PC-9 (cell line): ENCODE measurements at regions not wholly inside any gene's neighbourhood (a gene's known extent, or its start where the extent isn't known, plus 50 kb on each side); places are given as distances from the start of the nearest gene placed in this dataset.

Source experiments
- BruUV-seq: library from RNA; stranded (reverse); fragments of 400-500 nt; replicated peaks from 2 replicates; lab custom pipeline; 2021; lab: Mats Ljungman, UMichigan
- CTCF ChIA-PET: fragments of 300-600 bp; sonication (Branson Sonifier 250); formaldehyde crosslinking; loops from one replicate; lab custom pipeline; 2022; ENCODE audit warnings: antibody characterized with exemption; lab: Charles Lee
- POLR2A ChIA-PET: fragments of 300-600 bp; sonication (Branson Sonifier 250); formaldehyde crosslinking; loops from one replicate; lab custom pipeline; 2022; ENCODE audit warnings: antibody characterized with exemption; ENCODE audit not compliant: unreplicated experiment; lab: Charles Lee
- DNase-seq, 2 experiments: peaks; one replicate each; pipeline versions ENCODE4 v3.0.0 to v3.0.0-alpha.2; 2015 to 2022; ENCODE audit warnings: mixed read lengths in 1 of 2
- H2AFZ ChIP-seq: fragments of 200-600 bp; sonication (generic); 2 replicates; pipeline ENCODE4 v1.8.1; 2017; ENCODE audit warnings: antibody characterized with exemption
- H3F3A ChIP-seq: fragments of 200-600 bp; sonication (generic); 2 replicates; pipeline ENCODE4 v1.8.1; 2017; ENCODE audit warnings: antibody characterized with exemption, mild to moderate bottlenecking, low read depth; ENCODE audit not compliant: insufficient read depth
- H3K27ac ChIP-seq: fragments of 200-600 bp; sonication (generic); 2 replicates; pipeline ENCODE4 v1.6.1; 2016; ENCODE audit warnings: mixed run types
- H3K27me3 ChIP-seq: fragments of 200-600 bp; sonication (generic); 2 replicates; pipeline ENCODE4 v1.6.1; 2016; ENCODE audit warnings: low read depth, mixed run types; ENCODE audit not compliant: insufficient read depth
- H3K36me3 ChIP-seq: fragments of 200-600 bp; sonication (generic); 2 replicates; pipeline ENCODE4 v1.6.1; 2016; ENCODE audit warnings: low read depth, mixed run types
- H3K4me1 ChIP-seq: fragments of 200-600 bp; sonication (generic); replicated peaks from 2 replicates; pipeline ENCODE4 v1.6.1; 2016; ENCODE audit warnings: mixed run types; ENCODE audit not compliant: insufficient read depth
- H3K4me2 ChIP-seq: fragments of 200-600 bp; sonication (generic); 2 replicates; pipeline ENCODE4 v1.6.1; 2017; ENCODE audit warnings: mixed run types
- H3K4me3 ChIP-seq: fragments of 200-600 bp; sonication (generic); 2 replicates; pipeline ENCODE4 v1.6.1; 2016; ENCODE audit warnings: mixed run types
- H3K79me2 ChIP-seq: fragments of 200-600 bp; sonication (generic); 2 replicates; pipeline ENCODE4 v1.6.1; 2017; ENCODE audit warnings: low read depth, mixed run types
- H3K9me2 ChIP-seq: fragments of 200-600 bp; sonication (generic); 2 replicates; pipeline ENCODE4 v1.8.1; 2017; ENCODE audit warnings: mild to moderate bottlenecking; ENCODE audit not compliant: insufficient read depth
- H3K9me3 ChIP-seq: fragments of 200-600 bp; sonication (generic); 2 replicates; pipeline ENCODE4 v1.8.1; 2016; ENCODE audit warnings: low read depth; ENCODE audit not compliant: insufficient read depth
- H4K20me1 ChIP-seq: fragments of 200-600 bp; sonication (generic); 2 replicates; pipeline ENCODE4 v1.8.1; 2017; ENCODE audit not compliant: insufficient read depth
- EZH2 ChIP-seq: fragments of 200-600 bp; sonication (generic); IDR thresholded peaks from 2 replicates; pipeline ENCODE4 v1.8.0; 2017; ENCODE audit warnings: antibody characterized with exemption, low read depth
- intact Hi-C: fragments of 100-400 bp; cut with micrococcal nuclease; formaldehyde crosslinking; loops from one replicate; pipeline ENCODE4 v1.10.0; 2022; ENCODE audit not compliant: unreplicated experiment
- TF ChIP-seq, protein P1 (sequence below): fragments of 200-600 bp; sonication (generic); conservative IDR thresholded peaks from 2 replicates; pipeline ENCODE4 v1.6.1; 2017; ENCODE audit warnings: mixed run types, antibody characterized with exemption, mild to moderate bottlenecking, moderate library complexity

DNA sequence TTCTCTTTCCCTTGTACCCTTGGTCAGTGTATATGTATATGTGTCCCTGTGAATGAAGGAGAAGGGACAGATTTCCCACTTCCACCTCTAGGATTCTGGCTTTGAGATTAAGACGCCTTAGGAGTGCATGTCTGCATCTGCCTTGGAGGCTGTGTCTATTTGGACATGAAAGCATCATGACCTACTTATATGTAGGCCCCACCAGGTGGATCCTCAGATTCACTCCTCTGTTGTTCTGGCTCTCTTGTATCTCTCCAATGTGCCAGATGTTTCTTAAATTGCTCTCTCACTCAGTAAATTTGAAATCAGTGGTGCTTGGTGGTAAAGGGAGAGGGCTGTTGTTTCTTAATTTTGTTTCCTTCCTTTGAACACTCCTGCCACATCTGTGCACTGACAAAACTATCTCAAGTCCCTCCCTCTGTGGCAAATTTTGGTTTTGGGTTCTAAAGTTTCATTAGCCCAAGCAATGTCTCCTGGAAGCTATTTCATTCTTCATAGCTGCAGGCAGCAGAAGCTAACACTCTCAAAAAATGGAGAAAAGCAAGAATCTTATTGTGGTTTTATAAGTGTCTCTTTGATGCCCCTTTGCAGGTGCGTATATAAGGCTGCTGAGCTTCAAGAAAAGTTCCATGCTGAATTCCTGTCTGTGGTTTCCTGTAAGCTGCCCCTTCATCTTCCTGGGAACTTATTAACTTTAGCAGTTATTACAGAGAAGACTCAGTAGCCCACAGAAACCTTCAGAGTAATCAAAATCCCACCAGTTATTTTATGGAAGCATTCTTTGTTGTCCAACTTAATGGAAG lies 179.7 kb upstream of the SETBP1 start:
- TF ChIP-seq, protein P1, sequence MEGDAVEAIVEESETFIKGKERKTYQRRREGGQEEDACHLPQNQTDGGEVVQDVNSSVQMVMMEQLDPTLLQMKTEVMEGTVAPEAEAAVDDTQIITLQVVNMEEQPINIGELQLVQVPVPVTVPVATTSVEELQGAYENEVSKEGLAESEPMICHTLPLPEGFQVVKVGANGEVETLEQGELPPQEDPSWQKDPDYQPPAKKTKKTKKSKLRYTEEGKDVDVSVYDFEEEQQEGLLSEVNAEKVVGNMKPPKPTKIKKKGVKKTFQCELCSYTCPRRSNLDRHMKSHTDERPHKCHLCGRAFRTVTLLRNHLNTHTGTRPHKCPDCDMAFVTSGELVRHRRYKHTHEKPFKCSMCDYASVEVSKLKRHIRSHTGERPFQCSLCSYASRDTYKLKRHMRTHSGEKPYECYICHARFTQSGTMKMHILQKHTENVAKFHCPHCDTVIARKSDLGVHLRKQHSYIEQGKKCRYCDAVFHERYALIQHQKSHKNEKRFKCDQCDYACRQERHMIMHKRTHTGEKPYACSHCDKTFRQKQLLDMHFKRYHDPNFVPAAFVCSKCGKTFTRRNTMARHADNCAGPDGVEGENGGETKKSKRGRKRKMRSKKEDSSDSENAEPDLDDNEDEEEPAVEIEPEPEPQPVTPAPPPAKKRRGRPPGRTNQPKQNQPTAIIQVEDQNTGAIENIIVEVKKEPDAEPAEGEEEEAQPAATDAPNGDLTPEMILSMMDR, result no peak
- TF ChIP-seq EZH2, result no peak
- no peaks in the 10 kb centered on the region for H3K9me3 ChIP-seq
- no peak for DNase-seq
- no peaks in the 10 kb centered on the region for H3K36me3 ChIP-seq
- no peaks in the 10 kb centered on the region for H3K9me2 ChIP-seq
- no peak overlapping the region for H3K27ac ChIP-seq
- H4K20me1 ChIP-seq, result no peaks in the 10 kb centered on the region
- ChIA-PET CTCF (no interaction called here), POLR2A (no interaction called here)
- intact Hi-C loops, result no loop called here
- no peaks in the 10 kb centered on the region for H3K79me2 ChIP-seq
- H3K4me3 ChIP-seq, result no peak overlapping the region
- no peaks in the 10 kb centered on the region for H3K27me3 ChIP-seq
- no peaks in the 10 kb centered on the region for H3F3A ChIP-seq
- H3K4me2 ChIP-seq, result no peak overlapping the region
- H3K4me1 ChIP-seq, result no peaks in the 10 kb centered on the region
- H2AFZ ChIP-seq, result no peak overlapping the region
- no TSS peak for BruUV-seq

DNA sequence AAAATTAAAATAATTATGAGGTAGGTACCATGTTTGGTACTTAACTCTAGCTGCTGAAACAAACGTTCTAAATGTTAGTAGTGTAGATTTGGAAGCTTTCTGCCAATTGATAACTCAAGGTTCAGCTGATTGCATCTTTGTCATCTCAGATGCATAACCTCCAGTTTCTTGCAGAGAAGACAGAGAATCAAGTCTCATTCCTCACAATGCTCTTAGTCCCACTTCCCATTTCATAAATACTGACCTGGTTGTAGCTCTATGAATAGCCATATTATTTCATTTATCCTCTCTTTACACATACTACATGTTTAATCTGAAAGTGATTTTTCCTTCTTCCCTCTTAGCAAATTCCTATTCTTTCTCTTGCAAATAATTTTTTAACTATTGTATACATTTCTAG lies 178.5 kb upstream of the SETBP1 start:
- no peak overlapping the region for H3K4me2 ChIP-seq
- H3K27ac ChIP-seq, result no peak overlapping the region
- TF ChIP-seq, protein P1, result no peak
- no peak for TF ChIP-seq EZH2
- H3K27me3 ChIP-seq, result no peaks in the 10 kb centered on the region
- H2AFZ ChIP-seq, result no peak overlapping the region
- H4K20me1 ChIP-seq, result no peaks in the 10 kb centered on the region
- ChIA-PET POLR2A (no interaction called here), CTCF (no interaction called here)
- H3K4me3 ChIP-seq, result no peak overlapping the region
- intact Hi-C loops, result no loop called here
- H3K79me2 ChIP-seq, result no peaks in the 10 kb centered on the region
- DNase-seq, result no peak
- H3F3A ChIP-seq, result no peaks in the 10 kb centered on the region
- no peaks in the 10 kb centered on the region for H3K9me3 ChIP-seq
- no peaks in the 10 kb centered on the region for H3K36me3 ChIP-seq
- no TSS peak for BruUV-seq
- H3K9me2 ChIP-seq, result no peaks in the 10 kb centered on the region
- H3K4me1 ChIP-seq, result no peaks in the 10 kb centered on the region

DNA sequence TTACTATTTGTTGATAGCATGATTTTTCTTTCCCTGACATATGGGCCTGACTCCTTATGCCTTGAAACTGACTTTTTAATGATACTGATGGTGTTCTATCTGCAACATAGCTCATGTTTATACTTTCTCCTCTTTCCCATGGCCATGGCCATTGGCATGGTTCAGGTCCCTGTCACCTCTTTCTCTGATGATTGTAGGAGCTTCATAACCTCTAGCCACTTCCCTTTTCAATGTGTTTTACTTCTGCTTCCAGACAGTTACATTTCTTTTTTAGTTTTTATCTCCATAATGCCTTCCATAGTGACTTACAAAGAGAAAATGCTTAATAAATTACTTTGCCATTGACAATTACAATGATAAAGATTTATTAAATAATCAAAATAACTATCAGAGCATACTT lies 177.9 kb upstream of the SETBP1 start:
- DNase-seq, result no peak
- no peak overlapping the region for H3K4me2 ChIP-seq
- H3K27me3 ChIP-seq, result no peaks in the 10 kb centered on the region
- H3K9me3 ChIP-seq, result no peaks in the 10 kb centered on the region
- H4K20me1 ChIP-seq, result no peaks in the 10 kb centered on the region
- TF ChIP-seq, protein P1, result no peak
- TF ChIP-seq EZH2, result no peak
- no peaks in the 10 kb centered on the region for H3K4me1 ChIP-seq
- H3K9me2 ChIP-seq, result no peaks in the 10 kb centered on the region
- ChIA-PET CTCF (no interaction called here), POLR2A (no interaction called here)
- intact Hi-C loops, result no loop called here
- no TSS peak for BruUV-seq
- H3K79me2 ChIP-seq, result no peaks in the 10 kb centered on the region
- H2AFZ ChIP-seq, result no peak overlapping the region
- H3F3A ChIP-seq, result no peaks in the 10 kb centered on the region
- no peaks in the 10 kb centered on the region for H3K36me3 ChIP-seq
- H3K27ac ChIP-seq, result no peak overlapping the region
- H3K4me3 ChIP-seq, result no peak overlapping the region
